ENCODE measurements at regions not wholly inside any gene's neighbourhood (a gene's known extent, or its start where the extent isn't known, plus 50 kb on each side); places are given as distances from the start of the nearest gene placed in this dataset.

- TF ChIP-seq CTCF (IDR thresholded peaks at IDR 0.05; ENCODE audit: low read depth, low read length) (no peak), MYC (IDR thresholded peaks at IDR 0.05; ENCODE audit: low read depth, low read length) (no peak)
Measured at GRCh38 chr13:72165276-72165675, 298.3 kb upstream of the DACH1 start.
